NOMO-1 treated with DMSO at 0.1 percent for 48 hours (cell line): ENCODE measurements at regions not wholly inside any gene's neighbourhood (a gene's known extent, or its start where the extent isn't known, plus 50 kb on each side); places are given as distances from the start of the nearest gene placed in this dataset.

Source experiments
- DNase-seq: peaks from one replicate; lab custom pipeline; 2025; ENCODE audit not compliant: unreplicated experiment; lab: John Stamatoyannopoulos, UW

- no peak for DNase-seq
Observed at GRCh38 chr17:73783382-73783766, 139.1 kb upstream of the SDK2 start.

- DNase-seq = no peak
Observed at GRCh38 chr17:73783945-73784603, 139.8 kb upstream of the SDK2 start.

GRCh38 chr17:73785496-73785895 lies 141.3 kb upstream of the SDK2 start:
- DNase-seq = no peak

- DNase-seq = no peak
Observed at GRCh38 chr17:73785958-73786743, 141.9 kb upstream of the SDK2 start.

GRCh38 chr17:73787076-73788059 lies 143.1 kb upstream of the SDK2 start:
- no peak for DNase-seq

- no peak for DNase-seq
Observed at GRCh38 chr17:73788111-73788510, 143.9 kb upstream of the SDK2 start.

- DNase-seq = no peak
Observed at GRCh38 chr17:73791121-73791520, 146.9 kb upstream of the SDK2 start.

GRCh38 chr17:73791631-73792030 lies 147.4 kb upstream of the SDK2 start:
- DNase-seq = no peak

- DNase-seq = no peak
Observed at GRCh38 chr17:73792994-73793393, 148.7 kb upstream of the SDK2 start.

GRCh38 chr17:73794336-73794735 lies 150.1 kb upstream of the SDK2 start:
- DNase-seq = no peak

- DNase-seq = no peak
Observed at GRCh38 chr17:73795730-73796129, 151.5 kb upstream of the SDK2 start.

- DNase-seq = no peak
Observed at GRCh38 chr17:73797594-73798110, 153.4 kb upstream of the SDK2 start.

- DNase-seq = no peak
Observed at GRCh38 chr17:73798111-73798748, 154.0 kb upstream of the SDK2 start.

GRCh38 chr17:73799096-73799495 lies 154.9 kb upstream of the SDK2 start:
- DNase-seq = no peak

- no peak for DNase-seq
Observed at GRCh38 chr17:73799781-73800627, 155.8 kb upstream of the SDK2 start.

GRCh38 chr17:73800893-73801292 lies 156.6 kb upstream of the SDK2 start:
- no peak for DNase-seq

- no peak for DNase-seq
Observed at GRCh38 chr17:73801455-73802100, 157.3 kb upstream of the SDK2 start.

- DNase-seq = no peak
Observed at GRCh38 chr17:73802314-73802713, 158.1 kb upstream of the SDK2 start.

GRCh38 chr17:73802871-73803270 lies 158.6 kb upstream of the SDK2 start:
- no peak for DNase-seq
